ENCODE measurements at regions not wholly inside any gene's neighbourhood (a gene's known extent, or its start where the extent isn't known, plus 50 kb on each side); places are given as distances from the start of the nearest gene placed in this dataset.

DNA sequence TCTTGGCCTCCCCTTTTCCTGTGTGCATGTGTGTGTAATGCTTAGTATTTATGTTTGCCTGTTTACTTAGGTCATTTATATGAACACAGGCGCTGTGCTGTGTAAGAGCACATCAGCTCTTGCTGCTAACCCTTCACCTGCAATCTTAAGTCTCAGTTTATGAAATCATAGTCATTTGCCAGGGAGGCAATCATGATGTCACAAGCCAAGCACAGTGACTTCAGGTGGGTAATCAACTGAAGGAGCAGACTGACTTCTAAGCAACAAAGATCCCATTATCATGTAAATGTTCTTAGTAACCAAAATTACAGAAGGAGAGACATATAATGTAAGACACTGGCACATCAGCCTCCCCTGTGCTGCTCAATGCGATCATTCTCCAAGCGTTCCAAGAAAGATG, 386.3 kb upstream of the MEIS1 start:
- TF ChIP-seq, protein P1, sequence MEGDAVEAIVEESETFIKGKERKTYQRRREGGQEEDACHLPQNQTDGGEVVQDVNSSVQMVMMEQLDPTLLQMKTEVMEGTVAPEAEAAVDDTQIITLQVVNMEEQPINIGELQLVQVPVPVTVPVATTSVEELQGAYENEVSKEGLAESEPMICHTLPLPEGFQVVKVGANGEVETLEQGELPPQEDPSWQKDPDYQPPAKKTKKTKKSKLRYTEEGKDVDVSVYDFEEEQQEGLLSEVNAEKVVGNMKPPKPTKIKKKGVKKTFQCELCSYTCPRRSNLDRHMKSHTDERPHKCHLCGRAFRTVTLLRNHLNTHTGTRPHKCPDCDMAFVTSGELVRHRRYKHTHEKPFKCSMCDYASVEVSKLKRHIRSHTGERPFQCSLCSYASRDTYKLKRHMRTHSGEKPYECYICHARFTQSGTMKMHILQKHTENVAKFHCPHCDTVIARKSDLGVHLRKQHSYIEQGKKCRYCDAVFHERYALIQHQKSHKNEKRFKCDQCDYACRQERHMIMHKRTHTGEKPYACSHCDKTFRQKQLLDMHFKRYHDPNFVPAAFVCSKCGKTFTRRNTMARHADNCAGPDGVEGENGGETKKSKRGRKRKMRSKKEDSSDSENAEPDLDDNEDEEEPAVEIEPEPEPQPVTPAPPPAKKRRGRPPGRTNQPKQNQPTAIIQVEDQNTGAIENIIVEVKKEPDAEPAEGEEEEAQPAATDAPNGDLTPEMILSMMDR (IDR thresholded peaks at IDR 0.05; ENCODE audit: insufficient read depth, low read length, poor library complexity, severe bottlenecking) = no peak
- TF ChIP-seq EZH2phosphoT487 (conservative IDR thresholded peaks at IDR 0.05; ENCODE audit: low read length) = no peak
- H2AFZ ChIP-seq (ENCODE audit: low read depth, low read length, severe bottlenecking) = no peak overlapping the region
- no peaks in the 10 kb centered on the region for H3F3A ChIP-seq (ENCODE audit: insufficient read depth)
- no peaks in the 10 kb centered on the region for H3K9me3 ChIP-seq (ENCODE audit: insufficient read depth, low read length)
- no peaks in the 10 kb centered on the region for H3K9me2 ChIP-seq (replicated peaks; ENCODE audit: insufficient read depth, low read length)
- H3K4me2 ChIP-seq (ENCODE audit: low read depth, low read length, poor library complexity, severe bottlenecking) = no peak overlapping the region
- no peaks in the 10 kb centered on the region for H4K20me1 ChIP-seq (ENCODE audit: low read depth, low read length)
- no peak overlapping the region for H3K4me3 ChIP-seq (ENCODE audit: insufficient read depth, low read length, poor library complexity, severe bottlenecking)
- no peaks in the 10 kb centered on the region for H3K27me3 ChIP-seq (ENCODE audit: low read length)
- no peak overlapping the region for H3K9ac ChIP-seq (ENCODE audit: low read length)
- no peaks in the 10 kb centered on the region for H3K36me3 ChIP-seq (ENCODE audit: low read length)
- H3K79me2 ChIP-seq (ENCODE audit: insufficient read depth, low read length) = no peaks in the 10 kb centered on the region
- H3K27ac ChIP-seq (ENCODE audit: low read depth, low read length) = no peak overlapping the region

- H2AFZ ChIP-seq (ENCODE audit: low read depth, low read length, severe bottlenecking) = no peak overlapping the region
Observed at GRCh38 chr2:66041902-66042657, 392.8 kb upstream of the MEIS1 start.

DNA sequence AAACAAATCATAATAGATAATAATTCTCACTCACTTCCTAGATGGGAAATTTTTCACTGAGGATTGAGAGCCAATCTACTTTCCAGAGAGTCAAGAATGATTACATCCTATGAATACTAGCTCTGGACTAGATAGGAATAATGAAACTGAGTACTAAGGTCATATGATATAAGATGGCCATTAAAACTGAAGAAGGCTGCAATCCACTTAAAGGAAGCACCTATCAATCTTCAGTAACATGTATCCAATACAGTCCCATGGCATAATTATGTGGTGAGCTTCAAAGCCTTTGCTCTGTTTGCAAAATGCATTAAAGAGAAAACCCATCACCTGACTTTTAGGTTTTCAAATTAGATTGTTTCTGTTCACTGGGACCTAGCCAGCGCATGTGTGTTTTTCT, 398.0 kb upstream of the MEIS1 start:
- H3K27me3 ChIP-seq (ENCODE audit: low read length) = no peaks in the 10 kb centered on the region
- no peaks in the 10 kb centered on the region for H3K9me2 ChIP-seq (replicated peaks; ENCODE audit: insufficient read depth, low read length)
- no peak overlapping the region for H3K4me3 ChIP-seq (ENCODE audit: insufficient read depth, low read length, poor library complexity, severe bottlenecking)
- no peaks in the 10 kb centered on the region for H3K36me3 ChIP-seq (ENCODE audit: low read length)
- no peak overlapping the region for H3K4me2 ChIP-seq (ENCODE audit: low read depth, low read length, poor library complexity, severe bottlenecking)
- H3K9me3 ChIP-seq (ENCODE audit: insufficient read depth, low read length) = no peaks in the 10 kb centered on the region
- no peaks in the 10 kb centered on the region for H3F3A ChIP-seq (ENCODE audit: insufficient read depth)
- TF ChIP-seq EZH2phosphoT487 (conservative IDR thresholded peaks at IDR 0.05; ENCODE audit: low read length) = no peak
- TF ChIP-seq, protein P1 (IDR thresholded peaks at IDR 0.05; ENCODE audit: insufficient read depth, low read length, poor library complexity, severe bottlenecking) = no peak
- no peak overlapping the region for H3K9ac ChIP-seq (ENCODE audit: low read length)
- H4K20me1 ChIP-seq (ENCODE audit: low read depth, low read length) = no peaks in the 10 kb centered on the region
- no peak overlapping the region for H3K27ac ChIP-seq (ENCODE audit: low read depth, low read length)
- H3K79me2 ChIP-seq (ENCODE audit: insufficient read depth, low read length) = no peaks in the 10 kb centered on the region
- H2AFZ ChIP-seq (ENCODE audit: low read depth, low read length, severe bottlenecking) = no peak overlapping the region

More at GRCh38 chr2:66041902-66042657, 392.8 kb upstream of the MEIS1 start:
- Histone ChIP-seq H3K27ac (ENCODE audit: low read depth, low read length) (no peak overlapping the region), H3K9me3 (ENCODE audit: insufficient read depth, low read length) (no peaks in the 10 kb centered on the region), H3K9me2 (replicated peaks; ENCODE audit: insufficient read depth, low read length) (no peaks in the 10 kb centered on the region), H3K79me2 (ENCODE audit: insufficient read depth, low read length) (no peaks in the 10 kb centered on the region), H3K27me3 (ENCODE audit: low read length) (no peaks in the 10 kb centered on the region), H3K9ac (ENCODE audit: low read length) (no peak overlapping the region), H4K20me1 (ENCODE audit: low read depth, low read length) (no peaks in the 10 kb centered on the region), H3K4me2 (ENCODE audit: low read depth, low read length, poor library complexity, severe bottlenecking) (no peak overlapping the region), H3K4me3 (ENCODE audit: insufficient read depth, low read length, poor library complexity, severe bottlenecking) (no peak overlapping the region), H3F3A (ENCODE audit: insufficient read depth) (no peaks in the 10 kb centered on the region), H3K36me3 (ENCODE audit: low read length) (no peaks in the 10 kb centered on the region)
- TF ChIP-seq, protein P1 (IDR thresholded peaks at IDR 0.05; ENCODE audit: insufficient read depth, low read length, poor library complexity, severe bottlenecking) = no peak
- TF ChIP-seq EZH2phosphoT487 (conservative IDR thresholded peaks at IDR 0.05; ENCODE audit: low read length) = no peak
